Neural cell (in vitro differentiated cells): ENCODE measurements at regions not wholly inside any gene's neighbourhood (a gene's known extent, or its start where the extent isn't known, plus 50 kb on each side); places are given as distances from the start of the nearest gene placed in this dataset.

Experiments used
- H2AFZ ChIP-seq: fragments of 200-600, 300-800 bp; sonication (generic), shearing (Covaris generic); 2 replicates; pipeline ENCODE4 v1.6.0; 2014; ENCODE audit warnings: low read depth, mild to moderate bottlenecking, antibody characterized with exemption, low read length, moderate library complexity
- H3F3A ChIP-seq: fragments of 200-600 bp; shearing (Covaris generic); 2 replicates; pipeline ENCODE4 v1.6.1; 2016; ENCODE audit warnings: mild to moderate bottlenecking, moderate library complexity, mixed read lengths, antibody characterized with exemption, low read length; ENCODE audit not compliant: insufficient read depth, poor library complexity, severe bottlenecking
- H3K27ac ChIP-seq: fragments of 200-600, 300-800 bp; sonication (generic), shearing (Covaris generic); 2 replicates; pipeline ENCODE4 v1.5.1; 2014; ENCODE audit warnings: mild to moderate bottlenecking, low read length, moderate library complexity
- H3K27me3 ChIP-seq: fragments of 300-800, 200-600 bp; sonication (generic), shearing (Covaris generic); 2 replicates; pipeline ENCODE4 v1.6.0; 2014; ENCODE audit warnings: mild to moderate bottlenecking, low read depth, low read length, moderate library complexity; ENCODE audit not compliant: insufficient read depth
- H3K36me3 ChIP-seq: fragments of 300-800, 200-600 bp; sonication (generic), shearing (Covaris generic); 2 replicates; pipeline ENCODE4 v1.5.1; 2014; ENCODE audit warnings: mild to moderate bottlenecking, antibody characterized with exemption, low read length, moderate library complexity; ENCODE audit not compliant: insufficient read depth
- H3K4me2 ChIP-seq: fragments of 300-800, 200-600 bp; sonication (generic), shearing (Covaris generic); 2 replicates; pipeline ENCODE4 v1.6.0; 2014; ENCODE audit warnings: mild to moderate bottlenecking, low read length
- H3K4me3 ChIP-seq: fragments of 300-800, 200-600 bp; sonication (generic), shearing (Covaris generic); 2 replicates; pipeline ENCODE4 v1.5.1; 2014; ENCODE audit warnings: mild to moderate bottlenecking, low read length, moderate library complexity
- H3K79me2 ChIP-seq: fragments of 200-600 bp; shearing (Covaris generic); replicated peaks from 2 replicates; pipeline ENCODE4 v1.6.0; 2014; ENCODE audit warnings: mild to moderate bottlenecking, low read length, moderate library complexity; ENCODE audit not compliant: insufficient read depth
- H3K9ac ChIP-seq: fragments of 300-800, 200-600 bp; sonication (generic), shearing (Covaris generic); 2 replicates; pipeline ENCODE4 v1.6.1; 2016; ENCODE audit warnings: mild to moderate bottlenecking, low read length, mixed read lengths
- H3K9me2 ChIP-seq: fragments of 200-600 bp; shearing (Covaris generic); 2 replicates; pipeline ENCODE4 v1.6.1; 2016; ENCODE audit warnings: mild to moderate bottlenecking, low read length, mixed read lengths; ENCODE audit not compliant: insufficient read depth
- H3K9me3 ChIP-seq: fragments of 200-600, 300-800 bp; sonication (generic), shearing (Covaris generic); 2 replicates; pipeline ENCODE4 v1.6.1; 2016; ENCODE audit warnings: mild to moderate bottlenecking, mixed run types, low read length, moderate library complexity, mixed read lengths
- H4K20me1 ChIP-seq: fragments of 200-600 bp; shearing (Covaris generic); 2 replicates; pipeline ENCODE4 v1.6.1; 2016; ENCODE audit warnings: mild to moderate bottlenecking, mixed run types; ENCODE audit not compliant: insufficient read depth
- EP300 ChIP-seq: fragments of 450-650 bp; conservative IDR thresholded peaks from 2 replicates; pipeline ENCODE4 v1.6.1; 2014; ENCODE audit warnings: antibody characterized with exemption, mild to moderate bottlenecking, moderate library complexity; ENCODE audit not compliant: poor library complexity, severe bottlenecking
- EZH2 ChIP-seq: fragments of 200-600, 300-800 bp; shearing (Covaris generic), sonication (generic); IDR thresholded peaks from 2 replicates; pipeline ENCODE4 v1.6.1; 2014; ENCODE audit warnings: antibody characterized with exemption, low read length, borderline replicate concordance, mild to moderate bottlenecking; ENCODE audit not compliant: insufficient read depth, poor library complexity, severe bottlenecking
- MXI1 ChIP-seq: fragments of 450-650 bp; conservative IDR thresholded peaks from 2 replicates; pipeline ENCODE4 v1.6.1; 2014; ENCODE audit warnings: antibody characterized with exemption, mild to moderate bottlenecking; ENCODE audit not compliant: poor library complexity, severe bottlenecking
- POLR2AphosphoS5 ChIP-seq: IDR thresholded peaks from 2 replicates; pipeline ENCODE4 v1.6.1; 2012
- RAD21 ChIP-seq: fragments of 450-650 bp; conservative IDR thresholded peaks from 2 replicates; pipeline ENCODE4 v1.6.1; 2014; ENCODE audit warnings: antibody characterized with exemption, mild to moderate bottlenecking, moderate library complexity
- REST ChIP-seq: IDR thresholded peaks from 2 replicates; pipeline ENCODE4 v1.6.1; 2012; ENCODE audit warnings: borderline replicate concordance
- SMC3 ChIP-seq: fragments of 450-650 bp; conservative IDR thresholded peaks from 2 replicates; pipeline ENCODE4 v1.6.1; 2014; ENCODE audit warnings: antibody characterized with exemption, mild to moderate bottlenecking, moderate library complexity; ENCODE audit not compliant: poor library complexity
- TAF1 ChIP-seq: IDR thresholded peaks from 2 replicates; pipeline ENCODE4 v1.6.1; 2012; ENCODE audit warnings: low read depth
- TF ChIP-seq, protein P1 (sequence below): fragments of 450-650 bp; IDR thresholded peaks from 2 replicates; pipeline ENCODE4 v1.5.1; 2014; ENCODE audit warnings: antibody characterized with exemption, mild to moderate bottlenecking, moderate library complexity; ENCODE audit not compliant: poor library complexity, severe bottlenecking

DNA sequence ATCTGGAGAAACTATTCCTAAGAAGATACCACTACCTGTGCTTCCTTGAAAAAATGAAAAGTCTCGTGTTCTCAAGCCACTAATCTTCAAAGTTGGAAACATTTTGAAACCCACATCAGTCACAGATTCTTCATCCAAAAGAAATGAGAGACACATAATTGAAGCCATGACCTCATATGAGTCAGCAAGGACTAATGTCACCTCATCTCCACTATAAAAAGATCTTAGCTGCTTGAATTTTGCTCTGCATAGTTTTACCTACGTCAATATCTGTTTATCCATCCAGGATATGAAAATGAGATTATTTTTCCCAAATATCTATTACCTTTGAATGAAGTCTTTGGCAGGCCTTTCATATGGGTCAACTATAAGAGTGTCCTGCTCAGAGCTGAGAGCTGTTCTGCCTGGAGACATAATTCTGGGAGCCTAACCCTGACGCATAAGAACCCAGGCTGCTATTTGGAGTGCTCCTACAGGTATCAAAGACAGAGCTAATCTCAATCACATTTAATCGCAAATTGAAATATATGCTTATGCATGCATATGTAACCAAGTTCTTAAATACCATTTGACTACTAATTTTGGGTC lies 312.5 kb upstream of the PKN2 start:
- Histone ChIP-seq H2AFZ (no peak overlapping the region), H4K20me1 (no peaks in the 10 kb centered on the region), H3K27me3 (no peaks in the 10 kb centered on the region)

DNA sequence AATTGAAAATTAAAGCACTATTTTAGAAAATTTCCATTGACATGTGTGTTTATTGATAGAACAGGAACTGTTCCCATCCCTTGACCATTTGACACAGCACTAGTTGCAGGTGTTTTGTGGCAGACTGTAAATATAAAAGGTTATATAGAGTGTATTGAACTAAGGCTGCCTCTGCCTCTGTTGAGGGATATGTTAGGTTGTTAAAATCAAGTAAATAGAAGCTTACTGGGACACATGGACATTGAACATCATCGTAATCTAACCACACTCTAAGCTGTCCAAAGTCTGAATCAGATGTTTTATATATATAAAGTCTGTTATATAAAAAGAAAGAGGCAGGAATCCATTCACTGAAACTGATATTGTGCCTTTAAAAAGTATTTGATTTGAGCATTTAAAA lies 308.1 kb upstream of the PKN2 start:
- H3K27me3 ChIP-seq, result no peaks in the 10 kb centered on the region
- H3K27ac ChIP-seq, result no peak overlapping the region
- no peak overlapping the region for H3K4me3 ChIP-seq
- H3K9ac ChIP-seq, result no peak overlapping the region
- no peak overlapping the region for H3K4me2 ChIP-seq
- no peaks in the 10 kb centered on the region for H3K9me3 ChIP-seq
- H3K36me3 ChIP-seq, result no peaks in the 10 kb centered on the region
- no peaks in the 10 kb centered on the region for H3F3A ChIP-seq
- no peak overlapping the region for H2AFZ ChIP-seq
- no peaks in the 10 kb centered on the region for H3K79me2 ChIP-seq
- H3K9me2 ChIP-seq, result no peaks in the 10 kb centered on the region
- no peaks in the 10 kb centered on the region for H4K20me1 ChIP-seq
- TF ChIP-seq RAD21, result no peak
- TF ChIP-seq TAF1, result no peak
- no peak for TF ChIP-seq POLR2AphosphoS5
- TF ChIP-seq EZH2, result no peak
- TF ChIP-seq REST, result no peak
- TF ChIP-seq MXI1, result no peak
- TF ChIP-seq SMC3, result no peak
- no peak for TF ChIP-seq EP300

More for the DNA sequence above, 312.5 kb upstream of the PKN2 start:
- no peak overlapping the region for H3K27ac ChIP-seq
- no peak overlapping the region for H3K9ac ChIP-seq
- H3K9me2 ChIP-seq, result no peaks in the 10 kb centered on the region
- H3K4me2 ChIP-seq, result no peak overlapping the region
- TF ChIP-seq, protein P1, sequence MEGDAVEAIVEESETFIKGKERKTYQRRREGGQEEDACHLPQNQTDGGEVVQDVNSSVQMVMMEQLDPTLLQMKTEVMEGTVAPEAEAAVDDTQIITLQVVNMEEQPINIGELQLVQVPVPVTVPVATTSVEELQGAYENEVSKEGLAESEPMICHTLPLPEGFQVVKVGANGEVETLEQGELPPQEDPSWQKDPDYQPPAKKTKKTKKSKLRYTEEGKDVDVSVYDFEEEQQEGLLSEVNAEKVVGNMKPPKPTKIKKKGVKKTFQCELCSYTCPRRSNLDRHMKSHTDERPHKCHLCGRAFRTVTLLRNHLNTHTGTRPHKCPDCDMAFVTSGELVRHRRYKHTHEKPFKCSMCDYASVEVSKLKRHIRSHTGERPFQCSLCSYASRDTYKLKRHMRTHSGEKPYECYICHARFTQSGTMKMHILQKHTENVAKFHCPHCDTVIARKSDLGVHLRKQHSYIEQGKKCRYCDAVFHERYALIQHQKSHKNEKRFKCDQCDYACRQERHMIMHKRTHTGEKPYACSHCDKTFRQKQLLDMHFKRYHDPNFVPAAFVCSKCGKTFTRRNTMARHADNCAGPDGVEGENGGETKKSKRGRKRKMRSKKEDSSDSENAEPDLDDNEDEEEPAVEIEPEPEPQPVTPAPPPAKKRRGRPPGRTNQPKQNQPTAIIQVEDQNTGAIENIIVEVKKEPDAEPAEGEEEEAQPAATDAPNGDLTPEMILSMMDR, result no peak
- TF ChIP-seq RAD21 (no peak), POLR2AphosphoS5 (no peak), SMC3 (no peak), EZH2 (no peak), EP300 (no peak), MXI1 (no peak), REST (no peak)
- H3K79me2 ChIP-seq, result no peaks in the 10 kb centered on the region
- H3K4me3 ChIP-seq, result no peak overlapping the region
- H3K36me3 ChIP-seq, result no peaks in the 10 kb centered on the region
- H3K9me3 ChIP-seq, result no peaks in the 10 kb centered on the region
- no peaks in the 10 kb centered on the region for H3F3A ChIP-seq
